H9 (cell line): ENCODE measurements at regions not wholly inside any gene's neighbourhood (a gene's known extent, or its start where the extent isn't known, plus 50 kb on each side); places are given as distances from the start of the nearest gene placed in this dataset.

Experiments
- DNase-seq: peaks from one replicate; pipeline ENCODE4 v3.0.0-alpha.2; 2017
- H2AFZ ChIP-seq: one replicate; pipeline ENCODE4 v1.6.1; 2013; ENCODE audit warnings: mild to moderate bottlenecking, low read length, control low read depth, moderate library complexity
- H2AK5ac ChIP-seq: 2 replicates; pipeline ENCODE4 v1.6.1; 2013; ENCODE audit warnings: low read length, control low read depth, mixed read lengths; ENCODE audit not compliant: insufficient read length
- H2BK120ac ChIP-seq: one replicate; pipeline ENCODE4 v1.6.1; 2013; ENCODE audit warnings: low read depth, mild to moderate bottlenecking, low read length, control low read depth, inconsistent platforms; ENCODE audit not compliant: poor library complexity, severe bottlenecking
- H2BK12ac ChIP-seq: 2 replicates; pipeline ENCODE4 v1.6.1; 2013; ENCODE audit warnings: low read length, control low read depth, mixed read lengths, low read depth; ENCODE audit not compliant: insufficient read length
- H2BK15ac ChIP-seq: 2 replicates; pipeline ENCODE4 v1.6.1; 2013; ENCODE audit warnings: low read depth, low read length, control low read depth
- H2BK20ac ChIP-seq: one replicate; pipeline ENCODE4 v1.6.1; 2013; ENCODE audit warnings: low read depth, mild to moderate bottlenecking, low read length, control low read depth, inconsistent platforms; ENCODE audit not compliant: poor library complexity, severe bottlenecking
- H2BK5ac ChIP-seq: 2 replicates; pipeline ENCODE4 v1.6.1; 2013; ENCODE audit warnings: low read length, control low read depth, mixed read lengths; ENCODE audit not compliant: insufficient read length
- H3K14ac ChIP-seq: 2 replicates; pipeline ENCODE4 v1.6.1; 2013; ENCODE audit warnings: low read length, control low read depth; ENCODE audit not compliant: insufficient read depth
- H3K18ac ChIP-seq: 2 replicates; pipeline ENCODE4 v1.6.1; 2013; ENCODE audit warnings: low read depth, mild to moderate bottlenecking, mixed read lengths, low read length, control low read depth; ENCODE audit not compliant: insufficient read length
- H3K23ac ChIP-seq: 2 replicates; pipeline ENCODE4 v1.6.1; 2013; ENCODE audit warnings: low read length, control low read depth, mixed read lengths, low read depth; ENCODE audit not compliant: insufficient read length
- H3K23me2 ChIP-seq: 2 replicates; pipeline ENCODE4 v1.6.1; 2013; ENCODE audit warnings: low read depth, mild to moderate bottlenecking, mixed read lengths, low read length, control low read depth; ENCODE audit not compliant: insufficient read length, poor library complexity, severe bottlenecking
- H3K27ac ChIP-seq: 2 replicates; pipeline ENCODE4 v1.5.1; 2013; ENCODE audit warnings: low read length, control low read depth, mixed read lengths, low read depth; ENCODE audit not compliant: insufficient read length
- H3K27me3 ChIP-seq: 2 replicates; pipeline ENCODE4 v1.6.1; 2013; ENCODE audit warnings: low read length, control low read depth, inconsistent platforms; ENCODE audit not compliant: insufficient read depth
- H3K4ac ChIP-seq: 2 replicates; pipeline ENCODE4 v1.6.1; 2013; ENCODE audit warnings: low read depth, mild to moderate bottlenecking, control low read depth, inconsistent platforms, low read length, moderate library complexity
- H3K4me1 ChIP-seq: 2 replicates; pipeline ENCODE4 v1.6.1; 2013; ENCODE audit warnings: low read length, control low read depth, inconsistent platforms; ENCODE audit not compliant: insufficient read depth
- H3K4me2 ChIP-seq: 2 replicates; pipeline ENCODE4 v1.6.1; 2013; ENCODE audit warnings: low read length, control low read depth, mixed read lengths; ENCODE audit not compliant: insufficient read length, insufficient read depth
- H3K56ac ChIP-seq: 2 replicates; pipeline ENCODE4 v1.6.1; 2013; ENCODE audit warnings: low read depth, mild to moderate bottlenecking, mixed read lengths, low read length, control low read depth; ENCODE audit not compliant: insufficient read length
- H3K79me1 ChIP-seq: 2 replicates; pipeline ENCODE4 v1.6.1; 2013; ENCODE audit warnings: low read depth, mild to moderate bottlenecking, moderate library complexity, low read length, control low read depth, inconsistent platforms; ENCODE audit not compliant: insufficient read depth, poor library complexity, severe bottlenecking
- H3K79me2 ChIP-seq: 2 replicates; pipeline ENCODE4 v1.6.1; 2013; ENCODE audit warnings: low read length, control low read depth, inconsistent platforms; ENCODE audit not compliant: insufficient read depth
- H3K9ac ChIP-seq: 2 replicates; pipeline ENCODE4 v1.6.1; 2013; ENCODE audit warnings: low read length, control low read depth, mixed read lengths; ENCODE audit not compliant: insufficient read length; ENCODE audit errors: extremely low read depth
- H3K9me3 ChIP-seq: one replicate; pipeline ENCODE4 v1.6.1; 2013; ENCODE audit warnings: low read depth, low read length, inconsistent platforms; ENCODE audit not compliant: control insufficient read depth
- H3T11ph ChIP-seq: one replicate; pipeline ENCODE4 v1.6.1; 2013; ENCODE audit warnings: mild to moderate bottlenecking, low read length, control low read depth, inconsistent platforms
- H4K20me1 ChIP-seq: one replicate; pipeline ENCODE4 v1.6.1; 2013; ENCODE audit not compliant: control insufficient read depth, insufficient read length, insufficient read depth
- H4K5ac ChIP-seq: 2 replicates; pipeline ENCODE4 v1.6.1; 2013; ENCODE audit warnings: low read depth, mild to moderate bottlenecking, mixed read lengths, low read length, control low read depth; ENCODE audit not compliant: insufficient read length
- H4K8ac ChIP-seq: replicated peaks from 2 replicates; pipeline ENCODE4 v1.6.1; 2013; ENCODE audit warnings: low read length, control low read depth, mixed read lengths, low read depth; ENCODE audit not compliant: insufficient read length
- H4K91ac ChIP-seq: 2 replicates; pipeline ENCODE4 v1.6.1; 2013; ENCODE audit warnings: low read depth, mild to moderate bottlenecking, moderate library complexity, mixed read lengths, low read length, control low read depth; ENCODE audit not compliant: insufficient read length
- H3K27ac Mint-ChIP-seq, 3 experiments: 2 replicates in 2 of 3; 3 replicates in 1 of 3; pipeline ENCODE4 v1.8.0; 2020 to 2021; ENCODE audit warnings: mixed read lengths in 3 of 3, mild to moderate bottlenecking in 1 of 3, moderate library complexity in 1 of 3
- H3K27me3 Mint-ChIP-seq: 2 replicates; pipeline ENCODE4 v1.8.0; 2021; ENCODE audit warnings: low read depth, mild to moderate bottlenecking, moderate library complexity, mixed read lengths
- H3K36me3 Mint-ChIP-seq, 3 experiments: 2 replicates in 2 of 3; 3 replicates in 1 of 3; pipeline ENCODE4 v1.8.0; 2020 to 2021; ENCODE audit warnings: low read depth in 3 of 3, mixed read lengths in 3 of 3; ENCODE audit not compliant: insufficient read depth in 1 of 3
- H3K4me1 Mint-ChIP-seq, 2 experiments: 2 replicates each; pipeline ENCODE4 v1.8.0; 2020; ENCODE audit warnings: mixed read lengths in 2 of 2
- H3K4me3 Mint-ChIP-seq, 2 experiments: 2 replicates in 1 of 2; 3 replicates in 1 of 2; pipeline ENCODE4 v1.8.0; 2020 to 2021; ENCODE audit warnings: mild to moderate bottlenecking in 2 of 2, mixed read lengths in 2 of 2, moderate library complexity in 1 of 2
- H3K9me3 Mint-ChIP-seq, 2 experiments: 2 replicates in 1 of 2; 3 replicates in 1 of 2; pipeline ENCODE4 v1.8.0; 2020; ENCODE audit warnings: mild to moderate bottlenecking in 2 of 2, mixed read lengths in 2 of 2, moderate library complexity in 1 of 2
- CTCF ChIP-seq: fragments of 200-600 bp; sonication (generic); conservative IDR thresholded peaks from 3 replicates; pipeline ENCODE4 v1.8.0; 2021; ENCODE audit warnings: antibody characterized with exemption, mild to moderate bottlenecking

- Mint-ChIP-seq H3K27me3 (peaks cover 2% of the 10 kb centered on the region; the same call in 1 of the 2 replicates), H3K4me1 (no peaks in the 10 kb centered on the region), H3K9me3 (no peaks in the 10 kb centered on the region), H3K36me3 (no peaks in the 10 kb centered on the region), H3K27ac (no peak overlapping the region), H3K4me3 (no peak overlapping the region)
- no peak overlapping the region for H3K9ac ChIP-seq
- H3K27ac ChIP-seq: no peak overlapping the region
- no peaks in the 10 kb centered on the region for H3K4me1 ChIP-seq
- H3K4me2 ChIP-seq: no peak overlapping the region
- H4K8ac ChIP-seq: no peak overlapping the region
- H3T11ph ChIP-seq: no peak overlapping the region
- no peaks in the 10 kb centered on the region for H3K27me3 ChIP-seq
- no peaks in the 10 kb centered on the region for H3K79me2 ChIP-seq
- no peak for DNase-seq
- H4K91ac ChIP-seq: no peak overlapping the region
- H3K9me3 ChIP-seq: no peaks in the 10 kb centered on the region
- no peaks in the 10 kb centered on the region for H3K23me2 ChIP-seq
- no peak overlapping the region for H2BK120ac ChIP-seq
- H3K56ac ChIP-seq: no peak overlapping the region
- H3K79me1 ChIP-seq: no peaks in the 10 kb centered on the region
- no peak overlapping the region for H2BK20ac ChIP-seq
- H4K5ac ChIP-seq: no peak overlapping the region
- H4K20me1 ChIP-seq: no peaks in the 10 kb centered on the region
- no peak overlapping the region for H2BK12ac ChIP-seq
- no peak overlapping the region for H2BK5ac ChIP-seq
- H2AK5ac ChIP-seq: no peak overlapping the region
- H2AFZ ChIP-seq: no peak overlapping the region
- no peak overlapping the region for H2BK15ac ChIP-seq
- H3K14ac ChIP-seq: no peak overlapping the region
- no peak overlapping the region for H3K23ac ChIP-seq
- TF ChIP-seq CTCF: no peak
- no peak overlapping the region for H3K18ac ChIP-seq
- H3K4ac ChIP-seq: no peak overlapping the region
Measured at GRCh38 chr14:86543521-86543920, 1013.6 kb downstream of the FLRT2 start.
